Smooth muscle cell (in vitro differentiated cells): ENCODE measurements at regions not wholly inside any gene's neighbourhood (a gene's known extent, or its start where the extent isn't known, plus 50 kb on each side); places are given as distances from the start of the nearest gene placed in this dataset.

Experiments
- DNase-seq: peaks from one replicate; lab custom pipeline; 2025; ENCODE audit not compliant: unreplicated experiment; lab: John Stamatoyannopoulos, UW
- H2AFZ ChIP-seq: fragments of 200-600 bp; sonication (generic); 2 replicates; pipeline ENCODE4 v1.6.0; 2016; ENCODE audit warnings: antibody characterized with exemption, low read depth, mild to moderate bottlenecking
- H3F3A ChIP-seq: fragments of 200-600 bp; sonication (generic); 2 replicates; pipeline ENCODE4 v1.6.0; 2017; ENCODE audit warnings: antibody characterized with exemption, low read depth
- H3K27ac ChIP-seq: fragments of 200-600 bp; sonication (generic); 2 replicates; pipeline ENCODE4 v1.5.1; 2016; ENCODE audit warnings: low read depth, mild to moderate bottlenecking
- H3K27me3 ChIP-seq: fragments of 200-600 bp; sonication (generic); 2 replicates; pipeline ENCODE4 v1.6.1; 2016; ENCODE audit warnings: low read depth, mild to moderate bottlenecking
- H3K36me3 ChIP-seq: fragments of 200-600 bp; sonication (generic); 2 replicates; pipeline ENCODE4 v1.5.1; 2016; ENCODE audit warnings: low read depth
- H3K4me1 ChIP-seq: fragments of 200-600 bp; sonication (generic); 2 replicates; pipeline ENCODE4 v1.5.1; 2016; ENCODE audit warnings: low read depth
- H3K4me2 ChIP-seq: fragments of 200-600 bp; sonication (generic); 2 replicates; pipeline ENCODE4 v1.6.0; 2016; ENCODE audit warnings: mild to moderate bottlenecking
- H3K4me3 ChIP-seq: fragments of 200-600 bp; sonication (generic); 2 replicates; pipeline ENCODE4 v1.5.1; 2016; ENCODE audit warnings: mild to moderate bottlenecking
- H3K79me2 ChIP-seq: fragments of 200-600 bp; sonication (generic); 2 replicates; pipeline ENCODE4 v1.6.0; 2016; ENCODE audit warnings: low read depth, mild to moderate bottlenecking
- H3K9ac ChIP-seq: fragments of 200-600 bp; sonication (generic); 2 replicates; pipeline ENCODE4 v1.6.0; 2016; ENCODE audit warnings: low read depth
- H3K9me3 ChIP-seq: fragments of 200-600 bp; sonication (generic); replicated peaks from 2 replicates; pipeline ENCODE4 v1.5.1; 2016; ENCODE audit warnings: low read depth
- H4K20me1 ChIP-seq: fragments of 200-600 bp; sonication (generic); 2 replicates; pipeline ENCODE4 v1.6.0; 2016; ENCODE audit warnings: low read depth
- CTCF ChIP-seq: fragments of 200-600 bp; sonication (generic); IDR thresholded peaks from 2 replicates; pipeline ENCODE4 v1.5.1; 2017; ENCODE audit warnings: borderline replicate concordance, mild to moderate bottlenecking, antibody characterized with exemption; ENCODE audit not compliant: insufficient read depth, poor library complexity, severe bottlenecking
- WGBS: methylation state at CpG from one replicate; pipeline ENCODE4 v1.1.7; 2016; ENCODE audit warnings: low lambda C conversion rate; 5-methylcytosine and 5-hydroxymethylcytosine counted together

GRCh38 chr5:112635771-112636731, 101.6 kb upstream of the APC start:
- no peaks in the 10 kb centered on the region for H3K36me3 ChIP-seq
- H2AFZ ChIP-seq, result no peak overlapping the region
- no peak overlapping the region for H3K4me3 ChIP-seq
- no peak overlapping the region for H3K4me2 ChIP-seq
- no peak overlapping the region for H3K27ac ChIP-seq
- H3K79me2 ChIP-seq, result no peaks in the 10 kb centered on the region
- no peak for TF ChIP-seq CTCF
- WGBS, result 83% methylated on average over 1 of the region's 1 CpG
- H3K9me3 ChIP-seq, result no peaks in the 10 kb centered on the region
- DNase-seq, result no peak
- H3K9ac ChIP-seq, result no peak overlapping the region
- no peaks in the 10 kb centered on the region for H3K27me3 ChIP-seq
- no peaks in the 10 kb centered on the region for H3K4me1 ChIP-seq
- H4K20me1 ChIP-seq, result no peaks in the 10 kb centered on the region
- no peaks in the 10 kb centered on the region for H3F3A ChIP-seq

GRCh38 chr5:112636751-112637150, 100.9 kb upstream of the APC start:
- no peak overlapping the region for H3K9ac ChIP-seq
- H3K9me3 ChIP-seq, result no peaks in the 10 kb centered on the region
- H3K4me1 ChIP-seq, result no peaks in the 10 kb centered on the region
- H2AFZ ChIP-seq, result no peak overlapping the region
- H3K27me3 ChIP-seq, result no peaks in the 10 kb centered on the region
- WGBS, result 98% methylated on average over 2 of the region's 2 CpGs
- H3K36me3 ChIP-seq, result no peaks in the 10 kb centered on the region
- no peaks in the 10 kb centered on the region for H3K79me2 ChIP-seq
- no peak overlapping the region for H3K4me3 ChIP-seq
- H3F3A ChIP-seq, result no peaks in the 10 kb centered on the region
- no peaks in the 10 kb centered on the region for H4K20me1 ChIP-seq
- no peak for DNase-seq
- H3K4me2 ChIP-seq, result no peak overlapping the region
- no peak overlapping the region for H3K27ac ChIP-seq
- no peak for TF ChIP-seq CTCF

- Histone ChIP-seq H3K9me3 (no peaks in the 10 kb centered on the region), H3K4me2 (no peak overlapping the region), H3K36me3 (no peaks in the 10 kb centered on the region), H3K27me3 (no peaks in the 10 kb centered on the region), H3F3A (no peaks in the 10 kb centered on the region), H3K27ac (no peak overlapping the region), H3K4me1 (no peaks in the 10 kb centered on the region), H3K4me3 (no peak overlapping the region), H3K79me2 (no peaks in the 10 kb centered on the region), H4K20me1 (no peaks in the 10 kb centered on the region), H3K9ac (no peak overlapping the region), H2AFZ (no peak overlapping the region)
- no peak for DNase-seq
- TF ChIP-seq CTCF, result no peak
Measured at GRCh38 chr5:112637343-112637742, 100.3 kb upstream of the APC start.

- H3K36me3 ChIP-seq, result no peaks in the 10 kb centered on the region
- DNase-seq, result no peak
- H3K4me1 ChIP-seq, result no peaks in the 10 kb centered on the region
- WGBS, result 89% methylated on average over 1 of the region's 1 CpG
- no peaks in the 10 kb centered on the region for H3K9me3 ChIP-seq
- no peak overlapping the region for H3K9ac ChIP-seq
- no peak for TF ChIP-seq CTCF
- no peak overlapping the region for H2AFZ ChIP-seq
- no peak overlapping the region for H3K27ac ChIP-seq
- H4K20me1 ChIP-seq, result no peaks in the 10 kb centered on the region
- H3F3A ChIP-seq, result no peaks in the 10 kb centered on the region
- H3K4me2 ChIP-seq, result no peak overlapping the region
- no peaks in the 10 kb centered on the region for H3K79me2 ChIP-seq
- H3K4me3 ChIP-seq, result no peak overlapping the region
- H3K27me3 ChIP-seq, result no peaks in the 10 kb centered on the region
Measured at GRCh38 chr5:112640546-112640945, 97.1 kb upstream of the APC start.
